ENCODE measurements at regions not wholly inside any gene's neighbourhood (a gene's known extent, or its start where the extent isn't known, plus 50 kb on each side); places are given as distances from the start of the nearest gene placed in this dataset.

DNA sequence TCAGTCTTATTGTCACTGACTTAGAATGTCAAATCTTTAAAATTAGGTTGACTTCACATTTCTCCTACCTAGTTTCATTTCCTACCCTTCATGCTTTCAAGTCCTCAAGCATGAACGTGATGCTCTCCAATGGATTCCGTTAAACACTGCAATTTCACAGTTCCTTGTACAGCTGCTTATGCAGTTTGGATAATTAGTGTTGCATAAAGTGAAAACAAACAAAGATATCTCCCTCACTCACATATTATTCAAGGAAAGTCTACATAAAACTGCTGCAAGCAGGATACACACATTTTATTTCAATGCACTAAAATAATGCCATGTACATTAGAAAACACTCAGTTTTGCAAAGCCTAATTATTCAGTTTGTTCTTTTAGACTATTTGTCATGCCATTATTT, 214.0 kb downstream of the CRPPA start:
- TF ChIP-seq IRF2 (CRISPR knock-in tag; IDR thresholded peaks at IDR 0.05) (no peak), EZH2 (IDR thresholded peaks at IDR 0.05; ENCODE audit: borderline replicate concordance, low read depth, low read length) (no peak), CAMTA2 (CRISPR knock-in tag; conservative IDR thresholded peaks at IDR 0.05) (no peak), POLR2A (conservative IDR thresholded peaks at IDR 0.05) (no peak), KDM1A (IDR thresholded peaks at IDR 0.05) (no peak), TAF7 (tag; IDR thresholded peaks at IDR 0.05) (no peak), DNMT1 (IDR thresholded peaks at IDR 0.05) (no peak), YY1 (IDR thresholded peaks at IDR 0.05; ENCODE audit: borderline replicate concordance in 1 of 3, control insufficient read depth in 1 of 3, extremely low read depth in 1 of 3, insufficient read depth in 3 of 3, insufficient read length in 1 of 3, insufficient replicate concordance in 2 of 3, low read depth in 1 of 3, low read length in 2 of 3) (no peak)
- TF ChIP-seq, protein P1, sequence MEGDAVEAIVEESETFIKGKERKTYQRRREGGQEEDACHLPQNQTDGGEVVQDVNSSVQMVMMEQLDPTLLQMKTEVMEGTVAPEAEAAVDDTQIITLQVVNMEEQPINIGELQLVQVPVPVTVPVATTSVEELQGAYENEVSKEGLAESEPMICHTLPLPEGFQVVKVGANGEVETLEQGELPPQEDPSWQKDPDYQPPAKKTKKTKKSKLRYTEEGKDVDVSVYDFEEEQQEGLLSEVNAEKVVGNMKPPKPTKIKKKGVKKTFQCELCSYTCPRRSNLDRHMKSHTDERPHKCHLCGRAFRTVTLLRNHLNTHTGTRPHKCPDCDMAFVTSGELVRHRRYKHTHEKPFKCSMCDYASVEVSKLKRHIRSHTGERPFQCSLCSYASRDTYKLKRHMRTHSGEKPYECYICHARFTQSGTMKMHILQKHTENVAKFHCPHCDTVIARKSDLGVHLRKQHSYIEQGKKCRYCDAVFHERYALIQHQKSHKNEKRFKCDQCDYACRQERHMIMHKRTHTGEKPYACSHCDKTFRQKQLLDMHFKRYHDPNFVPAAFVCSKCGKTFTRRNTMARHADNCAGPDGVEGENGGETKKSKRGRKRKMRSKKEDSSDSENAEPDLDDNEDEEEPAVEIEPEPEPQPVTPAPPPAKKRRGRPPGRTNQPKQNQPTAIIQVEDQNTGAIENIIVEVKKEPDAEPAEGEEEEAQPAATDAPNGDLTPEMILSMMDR (IDR thresholded peaks at IDR 0.05 in 2 of 3, conservative IDR thresholded peaks at IDR 0.05 in 1 of 3; ENCODE audit: insufficient read depth in 2 of 3, low read depth in 1 of 3, low read length in 3 of 3) = no peak
- TF ChIP-seq, protein P2, sequence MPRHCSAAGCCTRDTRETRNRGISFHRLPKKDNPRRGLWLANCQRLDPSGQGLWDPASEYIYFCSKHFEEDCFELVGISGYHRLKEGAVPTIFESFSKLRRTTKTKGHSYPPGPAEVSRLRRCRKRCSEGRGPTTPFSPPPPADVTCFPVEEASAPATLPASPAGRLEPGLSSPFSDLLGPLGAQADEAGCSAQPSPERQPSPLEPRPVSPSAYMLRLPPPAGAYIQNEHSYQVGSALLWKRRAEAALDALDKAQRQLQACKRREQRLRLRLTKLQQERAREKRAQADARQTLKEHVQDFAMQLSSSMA (CRISPR knock-in tag; IDR thresholded peaks at IDR 0.05) = no peak
- TF ChIP-seq, protein P3, sequence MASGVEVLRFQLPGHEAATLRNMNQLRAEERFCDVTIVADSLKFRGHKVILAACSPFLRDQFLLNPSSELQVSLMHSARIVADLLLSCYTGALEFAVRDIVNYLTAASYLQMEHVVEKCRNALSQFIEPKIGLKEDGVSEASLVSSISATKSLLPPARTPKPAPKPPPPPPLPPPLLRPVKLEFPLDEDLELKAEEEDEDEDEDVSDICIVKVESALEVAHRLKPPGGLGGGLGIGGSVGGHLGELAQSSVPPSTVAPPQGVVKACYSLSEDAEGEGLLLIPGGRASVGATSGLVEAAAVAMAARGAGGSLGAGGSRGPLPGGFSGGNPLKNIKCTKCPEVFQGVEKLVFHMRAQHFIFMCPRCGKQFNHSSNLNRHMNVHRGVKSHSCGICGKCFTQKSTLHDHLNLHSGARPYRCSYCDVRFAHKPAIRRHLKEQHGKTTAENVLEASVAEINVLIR (CRISPR knock-in tag; IDR thresholded peaks at IDR 0.05) = no peak
